GM21381 (cell line): ENCODE measurements at regions not wholly inside any gene's neighbourhood (a gene's known extent, or its start where the extent isn't known, plus 50 kb on each side); places are given as distances from the start of the nearest gene placed in this dataset.
"Not testable (repeated sequence)": the region's sequence is repeated elsewhere in the genome, so short reads cannot be mapped to it uniquely, and the experiment has no call there.

ENCODE experiments used
- ATAC-seq: cut with Tn5 transposase; IDR thresholded peaks from one replicate; pipeline ENCODE4 v1.9.1; 2021; ENCODE audit warnings: mild to moderate bottlenecking, moderate library complexity; ENCODE audit not compliant: unreplicated experiment

GRCh38 chr2:61774351-61774750 lies 79.5 kb downstream of the FAM161A start:
- no peak for ATAC-seq

GRCh38 chr2:61771904-61772845 lies 81.7 kb downstream of the FAM161A start:
- ATAC-seq = no peak

- no peak for ATAC-seq
These were observed 83.1 kb downstream of the FAM161A start for GRCh38 chr2:61770746-61771145.

GRCh38 chr2:61770298-61770697 lies 83.6 kb downstream of the FAM161A start:
- ATAC-seq = no peak

- no peak for ATAC-seq
These were observed 84.7 kb downstream of the FAM161A start for GRCh38 chr2:61769093-61769675.

GRCh38 chr2:61764035-61764800 lies 89.6 kb downstream of the FAM161A start:
- ATAC-seq = peak; percentile 98

- peak; percentile 28 for ATAC-seq
These were observed 90.2 kb downstream of the FAM161A start for GRCh38 chr2:61763605-61764034.

GRCh38 chr2:61762292-61762691 lies 91.6 kb downstream of the FAM161A start:
- ATAC-seq = no peak

GRCh38 chr2:61759718-61760117 lies 94.1 kb downstream of the FAM161A start:
- no peak for ATAC-seq

GRCh38 chr2:61759005-61759404 lies 94.9 kb downstream of the FAM161A start:
- ATAC-seq = no peak

GRCh38 chr2:61758159-61758558 lies 95.7 kb downstream of the FAM161A start:
- no peak for ATAC-seq

- ATAC-seq = no peak
These were observed 100.3 kb downstream of the FAM161A start for GRCh38 chr2:61753512-61753911.

- ATAC-seq = no peak
These were observed 103.2 kb downstream of the FAM161A start for GRCh38 chr2:61750624-61751023.

GRCh38 chr2:61742955-61743354 lies 110.9 kb downstream of the FAM161A start:
- no peak for ATAC-seq

- ATAC-seq = no peak
These were observed 116.0 kb downstream of the FAM161A start for GRCh38 chr2:61737841-61738240.

GRCh38 chr2:61736953-61737352 lies 116.9 kb downstream of the FAM161A start:
- no peak for ATAC-seq

- no peak for ATAC-seq
These were observed 120.3 kb downstream of the FAM161A start for GRCh38 chr2:61733563-61733962.

GRCh38 chr2:61732787-61733186 lies 121.1 kb downstream of the FAM161A start:
- ATAC-seq = no peak

GRCh38 chr2:61727746-61728145 lies 126.1 kb downstream of the FAM161A start:
- ATAC-seq = no peak

- no peak for ATAC-seq
These were observed 127.2 kb downstream of the FAM161A start for GRCh38 chr2:61726456-61727209.

GRCh38 chr2:61723364-61723763 lies 130.5 kb downstream of the FAM161A start:
- ATAC-seq = not testable (repeated sequence)
